ENCODE measurements at regions not wholly inside any gene's neighbourhood (a gene's known extent, or its start where the extent isn't known, plus 50 kb on each side); places are given as distances from the start of the nearest gene placed in this dataset.
"Not testable (repeated sequence)": the region's sequence is repeated elsewhere in the genome, so short reads cannot be mapped to it uniquely, and the experiment has no call there.

DNA sequence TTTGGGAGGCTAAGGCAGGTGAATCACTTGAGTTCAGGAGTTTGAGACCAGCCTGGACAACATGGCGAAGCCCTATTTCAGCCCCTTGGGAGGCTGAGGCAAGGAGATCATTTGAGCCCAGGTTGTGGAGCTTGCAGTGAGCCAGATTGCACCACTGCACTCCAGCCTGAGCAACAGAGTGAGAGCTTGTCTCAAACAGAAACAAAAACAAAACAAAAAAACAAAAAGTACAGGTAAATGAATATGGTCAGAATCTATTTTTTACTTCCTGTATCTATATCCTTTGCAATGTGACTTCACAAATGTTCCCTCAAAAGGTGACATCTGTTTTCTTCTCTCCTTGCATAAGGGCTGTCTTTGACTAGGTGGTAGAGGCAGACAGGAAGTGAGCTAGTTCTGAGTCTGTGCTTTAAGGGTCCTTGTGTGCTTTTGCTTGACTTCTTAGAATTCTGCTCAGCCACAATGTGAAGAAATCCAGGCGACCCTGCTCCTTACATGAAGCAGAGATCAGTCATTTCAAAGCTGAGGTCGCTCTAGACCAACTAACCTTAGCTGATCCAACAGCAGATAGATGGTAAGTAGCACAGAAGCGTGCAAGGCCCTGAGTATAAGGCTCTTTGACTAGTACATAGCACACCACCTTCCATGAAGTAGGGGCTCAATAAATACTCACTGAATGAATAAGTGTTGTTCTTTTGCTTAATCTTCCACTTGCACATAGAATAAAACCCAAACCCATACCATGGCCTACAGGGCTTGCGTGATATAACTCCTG lies 423.2 kb upstream of the PCDH15 start:
- no peak for DNase-seq

DNA sequence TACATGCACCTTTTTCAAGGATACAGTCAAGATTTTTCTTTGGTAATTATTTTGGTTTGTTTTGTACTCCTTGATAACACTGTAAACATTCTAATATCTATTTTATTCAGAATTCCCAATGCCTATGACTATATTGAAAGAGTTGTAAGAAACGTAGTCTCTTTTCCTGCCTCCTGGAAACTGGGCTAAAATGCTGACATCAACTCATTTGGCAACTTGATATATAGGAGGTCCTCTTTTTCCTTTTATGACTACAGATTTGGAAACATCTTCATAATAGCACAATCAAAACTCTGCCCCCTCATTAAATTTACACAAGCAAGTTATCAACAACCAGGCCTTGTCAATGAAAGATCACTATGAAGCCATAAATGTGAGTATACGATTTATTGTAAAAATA lies 422.3 kb upstream of the PCDH15 start:
- no peak for DNase-seq

DNA sequence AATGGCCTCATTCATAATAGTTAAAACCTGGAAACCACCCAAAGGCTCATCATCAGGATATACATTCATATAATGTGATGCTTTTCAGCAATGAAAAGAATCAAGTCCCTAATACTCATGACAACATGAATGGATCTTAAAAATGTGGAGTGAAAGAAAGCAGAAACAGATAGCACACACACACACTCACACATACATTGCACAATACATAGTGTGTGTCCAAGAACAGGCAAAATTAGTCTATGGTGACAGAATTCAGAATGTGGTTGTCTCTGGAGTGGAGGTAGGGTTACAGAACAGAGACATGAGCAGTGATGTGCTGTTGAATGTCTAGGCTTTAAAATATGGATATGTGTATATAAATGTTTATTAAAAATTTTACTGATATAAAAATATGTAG lies 419.9 kb upstream of the PCDH15 start:
- no peak for DNase-seq

DNA sequence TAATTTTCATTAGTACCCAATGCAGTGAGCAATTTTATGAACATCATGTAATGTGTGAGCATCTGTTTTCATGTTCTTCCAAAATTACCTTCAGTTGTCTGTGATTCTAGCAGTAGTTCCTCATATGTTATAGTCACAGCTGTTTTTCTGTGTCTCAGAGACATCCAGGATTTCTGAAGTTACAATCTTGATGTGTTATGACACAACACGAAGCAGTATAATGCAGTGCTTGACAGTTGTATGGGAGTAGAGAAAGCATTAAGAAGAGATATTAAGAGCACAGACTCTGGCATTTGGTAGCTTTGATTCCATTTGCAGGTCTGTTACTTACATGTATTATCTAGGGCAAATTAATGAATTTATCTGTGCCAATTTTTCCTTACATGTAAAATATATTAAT lies 414.7 kb upstream of the PCDH15 start:
- DNase-seq: no peak

DNA sequence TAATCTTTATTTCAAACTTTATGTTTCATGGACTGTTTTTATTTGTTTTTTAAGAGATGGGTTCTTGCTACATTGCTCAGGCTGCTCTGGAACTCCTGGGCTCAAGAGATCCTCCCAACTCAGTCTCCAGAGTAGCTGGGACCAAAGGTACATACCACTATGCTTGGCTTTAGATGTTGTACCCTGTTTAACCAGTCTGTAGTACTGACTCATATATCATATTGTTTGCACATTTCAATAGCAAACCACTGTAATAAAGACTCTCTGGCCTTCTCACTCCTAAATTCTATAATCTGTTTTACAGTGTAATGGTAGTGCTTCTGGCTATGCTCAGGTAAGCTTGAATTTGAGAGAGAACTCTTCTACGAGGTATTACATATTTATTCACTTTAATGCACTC lies 413.6 kb upstream of the PCDH15 start:
- no peak for DNase-seq

DNA sequence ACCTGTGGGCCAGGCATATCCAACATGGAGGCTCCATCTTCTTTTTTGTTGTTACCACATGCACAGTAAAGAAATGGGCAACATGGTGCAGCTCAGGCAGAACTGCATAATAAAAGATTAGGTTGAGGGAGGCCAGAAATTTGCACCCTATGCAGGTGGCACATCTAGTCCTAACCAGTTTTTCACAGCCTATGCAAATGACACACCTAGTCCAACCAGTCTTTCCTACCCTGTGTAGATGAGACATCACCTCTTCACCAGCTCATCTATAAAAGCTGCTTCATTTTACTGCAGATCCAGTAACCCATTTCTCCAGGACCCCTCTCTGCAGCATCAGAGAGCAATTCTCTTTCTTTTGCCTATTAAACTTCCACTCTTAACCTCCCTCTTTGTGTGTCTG lies 411.0 kb upstream of the PCDH15 start:
- DNase-seq: no peak

DNA sequence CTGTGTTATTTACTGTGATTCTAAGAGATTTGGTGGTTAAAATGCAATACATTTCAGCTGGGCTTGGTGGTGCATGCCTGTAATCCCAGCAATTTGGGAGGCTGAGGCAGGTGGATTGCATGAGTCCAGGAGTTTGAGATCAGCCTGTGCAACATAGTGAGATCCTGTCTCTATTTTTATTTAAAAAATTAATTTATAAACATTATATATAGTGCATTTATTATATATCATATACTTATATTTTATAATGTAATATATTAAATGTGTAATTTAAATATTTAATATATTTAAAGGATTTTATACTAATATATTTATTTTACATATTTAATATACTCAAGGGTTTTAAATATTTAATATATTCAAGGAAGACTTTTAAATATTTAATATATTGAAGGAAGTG lies 402.8 kb upstream of the PCDH15 start:
- DNase-seq: no peak

DNA sequence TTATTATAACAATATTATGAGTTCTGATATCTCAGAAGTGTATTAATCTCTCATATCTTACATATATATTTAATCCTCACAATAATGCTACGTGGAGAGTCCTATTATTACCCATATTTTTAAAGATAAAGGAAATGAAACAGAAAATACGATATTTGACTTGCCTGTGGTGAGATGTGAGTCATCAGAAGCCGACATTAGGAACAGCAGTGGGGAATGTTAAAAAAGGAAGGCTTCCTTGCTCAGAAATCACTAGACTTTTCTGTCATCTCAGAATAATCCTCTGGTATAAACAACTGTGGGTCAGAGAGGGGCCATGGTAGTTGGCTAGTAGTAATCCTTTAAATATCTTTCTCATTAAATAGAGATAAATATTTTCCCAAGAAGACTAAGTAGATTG lies 402.3 kb upstream of the PCDH15 start:
- no peak for DNase-seq

DNA sequence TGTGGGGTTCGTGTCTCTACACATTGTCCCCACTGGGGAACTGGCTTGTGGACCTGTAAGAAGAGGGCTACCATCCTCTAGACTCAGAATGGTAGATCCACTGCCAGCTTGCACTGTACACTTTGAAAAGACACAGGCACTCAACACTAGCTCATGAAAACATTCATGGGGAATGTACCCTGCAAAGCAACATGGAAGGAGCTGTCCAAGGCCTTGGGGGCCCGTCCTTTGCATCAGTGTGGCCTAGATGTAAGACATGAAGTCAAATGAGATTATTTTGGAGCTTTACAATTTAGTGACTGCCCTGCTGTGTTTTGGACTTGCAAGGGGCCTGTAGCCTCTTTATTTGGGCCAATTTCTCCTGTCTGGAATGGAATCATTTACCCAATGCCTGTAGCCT lies 399.0 kb upstream of the PCDH15 start:
- DNase-seq: no peak

DNA sequence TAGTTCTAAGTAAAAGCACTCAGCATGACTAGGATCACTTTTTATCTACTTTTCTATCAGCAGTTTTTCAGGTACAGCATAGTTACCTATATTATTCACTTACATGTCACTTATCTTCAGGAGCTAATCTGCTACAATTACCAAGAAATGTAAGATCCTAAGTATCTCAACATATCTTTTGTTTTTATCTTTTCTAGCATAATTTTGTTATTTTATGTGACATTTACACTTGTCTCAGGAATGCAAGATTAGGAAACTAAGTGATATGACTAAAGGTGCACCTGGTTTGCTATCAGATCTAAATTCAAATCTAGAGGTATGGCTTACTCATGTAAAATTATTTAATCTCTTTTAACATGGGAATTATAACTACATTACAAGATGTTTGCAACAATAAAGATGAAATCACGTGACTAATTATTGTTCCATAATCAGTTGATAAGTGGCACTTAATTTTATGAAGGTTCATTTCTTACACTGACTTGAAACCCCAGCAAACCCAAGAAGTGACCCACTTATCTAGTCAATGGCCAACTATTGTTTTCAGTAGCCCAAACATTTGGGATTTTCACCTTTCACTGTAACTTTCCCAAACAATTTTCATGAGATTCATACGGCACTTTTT lies 390.3 kb upstream of the PCDH15 start:
- no peak for DNase-seq

DNA sequence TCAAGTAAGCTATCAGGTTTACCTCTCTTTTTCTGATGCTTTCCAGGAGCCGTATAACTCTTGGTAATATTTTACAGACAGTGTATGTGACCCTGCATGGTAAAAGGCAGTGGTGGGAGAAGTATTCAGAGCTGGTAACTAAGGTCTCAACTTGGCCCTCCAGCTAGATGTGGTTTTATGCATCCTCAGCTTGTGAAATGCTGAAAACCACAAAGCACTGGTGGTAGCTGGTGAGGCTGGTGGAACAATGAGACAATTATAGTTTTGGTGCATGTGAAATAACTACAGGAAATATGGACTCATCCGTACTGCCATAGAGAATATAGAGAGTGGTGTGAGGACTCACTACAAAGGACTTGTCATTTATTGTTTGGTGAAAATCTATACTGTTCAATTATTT lies 383.0 kb upstream of the PCDH15 start:
- DNase-seq: no peak

DNA sequence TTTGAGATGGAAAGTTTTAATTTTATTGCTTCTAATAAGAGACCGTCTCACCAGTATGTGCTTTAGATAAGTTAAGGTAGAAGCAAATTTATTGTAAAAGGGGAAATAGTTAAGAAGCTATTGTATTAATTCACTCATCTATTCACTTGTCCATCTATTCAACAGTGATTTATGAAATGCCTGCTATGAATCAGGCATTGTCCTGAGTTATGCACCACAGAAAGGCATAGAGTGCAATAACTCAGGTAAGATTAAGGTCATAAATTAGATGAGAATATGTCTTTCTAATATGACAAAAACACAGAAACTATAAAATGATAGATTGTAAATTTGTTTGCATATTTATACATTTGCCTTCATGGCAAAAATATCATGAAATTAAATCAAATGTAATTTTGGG lies 379.3 kb upstream of the PCDH15 start:
- no peak for DNase-seq

DNA sequence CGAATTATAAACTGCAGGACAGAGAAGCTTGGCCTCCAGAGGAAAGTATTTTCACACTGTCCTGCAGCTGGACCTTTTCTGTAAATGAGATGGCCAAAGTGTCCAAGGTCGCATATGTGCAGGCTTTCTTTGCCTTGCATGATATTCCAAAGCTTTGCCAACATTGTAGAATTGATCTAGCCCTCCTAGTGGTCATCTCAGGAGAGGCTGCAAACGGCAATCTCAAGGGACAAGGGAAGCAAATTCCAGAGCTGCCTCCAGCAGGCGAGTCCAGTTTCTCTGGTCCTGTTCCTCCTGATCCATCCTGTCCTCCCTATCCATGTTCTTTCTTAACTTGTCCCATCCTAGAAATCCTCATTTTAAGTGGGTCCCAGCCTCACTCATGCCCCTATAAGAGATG lies 373.4 kb upstream of the PCDH15 start:
- no peak for DNase-seq

DNA sequence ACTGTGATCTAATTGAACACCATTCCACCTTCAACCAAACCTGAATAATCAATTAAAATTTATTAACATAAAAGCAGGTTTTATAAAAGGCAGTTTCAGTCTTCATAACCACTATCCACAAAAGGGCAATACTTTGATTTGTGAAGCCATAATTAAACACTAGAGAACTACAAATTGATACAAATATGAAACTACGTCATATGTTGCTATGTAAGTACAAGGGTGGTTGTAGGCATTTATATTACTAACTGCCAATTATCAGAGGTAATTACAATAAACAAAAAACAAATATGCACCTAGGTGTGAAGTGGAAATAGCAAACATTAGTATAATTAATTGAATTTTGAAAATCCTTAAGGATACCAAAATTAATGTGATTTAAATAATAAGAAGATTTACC lies 368.5 kb upstream of the PCDH15 start:
- no peak for DNase-seq

DNA sequence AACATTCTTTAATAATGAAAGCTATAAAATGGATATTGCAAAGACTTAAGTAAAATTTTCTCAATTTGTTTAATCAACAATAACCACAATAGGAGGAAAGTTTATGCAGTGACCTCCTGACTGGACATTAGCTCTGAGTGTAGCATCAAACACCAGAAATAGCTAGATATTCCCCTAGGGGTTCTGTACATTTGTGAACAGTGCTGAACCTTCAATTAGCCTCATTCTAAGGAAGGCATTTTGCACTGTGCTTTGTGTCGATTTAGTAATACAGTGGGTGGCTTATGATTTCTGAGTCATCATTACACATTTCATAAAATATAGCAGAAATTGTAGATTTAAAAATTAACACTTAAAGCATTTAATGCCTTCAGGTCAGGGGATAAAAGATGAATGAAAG lies 367.3 kb upstream of the PCDH15 start:
- DNase-seq: no peak

DNA sequence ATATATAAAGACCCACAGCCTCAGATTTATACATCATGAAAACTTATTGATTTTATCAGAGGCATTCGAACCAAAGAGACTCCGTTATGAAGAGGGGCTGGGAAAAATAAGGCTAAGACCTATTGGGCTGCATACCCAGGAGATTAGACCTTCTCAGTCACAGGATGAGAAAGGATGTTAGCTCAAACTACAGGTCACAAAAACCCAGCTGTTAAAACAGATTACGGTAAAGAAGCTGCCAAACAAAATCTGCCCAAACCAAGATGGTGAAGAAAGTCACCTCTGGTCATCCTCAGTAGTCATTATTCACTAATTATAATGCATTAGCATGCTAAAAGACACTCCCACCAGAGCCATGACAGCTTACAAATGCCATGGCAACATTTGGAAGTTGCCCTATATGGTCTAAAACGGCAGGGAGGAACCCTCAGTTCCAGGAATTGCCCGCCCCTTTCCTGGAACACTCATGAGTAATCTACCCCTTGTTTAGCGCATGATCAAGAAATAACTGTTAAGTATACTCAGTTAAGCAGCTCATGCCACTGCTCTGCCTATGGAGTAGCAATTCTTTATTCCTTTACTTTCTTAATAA lies 362.5 kb upstream of the PCDH15 start:
- no peak for DNase-seq

DNA sequence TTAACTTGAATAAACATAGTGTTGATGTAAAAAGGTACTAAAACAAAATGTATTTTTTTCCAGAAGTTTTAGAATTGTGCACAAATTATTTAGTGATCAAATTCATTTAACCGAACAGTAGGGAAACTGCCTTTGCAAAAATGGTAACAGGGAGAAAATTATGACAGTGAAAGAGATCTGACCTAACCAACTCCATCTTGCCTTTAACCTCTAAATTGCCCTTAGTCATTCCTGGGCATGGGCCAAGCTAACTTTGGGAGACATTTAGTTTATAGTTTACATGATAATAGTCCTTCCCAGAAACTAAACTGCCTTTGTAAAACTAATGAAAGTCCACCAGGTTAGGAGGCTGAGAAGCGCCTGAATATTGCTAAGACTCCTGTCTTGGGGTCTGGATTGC lies 361.3 kb upstream of the PCDH15 start:
- DNase-seq: not testable (repeated sequence)

DNA sequence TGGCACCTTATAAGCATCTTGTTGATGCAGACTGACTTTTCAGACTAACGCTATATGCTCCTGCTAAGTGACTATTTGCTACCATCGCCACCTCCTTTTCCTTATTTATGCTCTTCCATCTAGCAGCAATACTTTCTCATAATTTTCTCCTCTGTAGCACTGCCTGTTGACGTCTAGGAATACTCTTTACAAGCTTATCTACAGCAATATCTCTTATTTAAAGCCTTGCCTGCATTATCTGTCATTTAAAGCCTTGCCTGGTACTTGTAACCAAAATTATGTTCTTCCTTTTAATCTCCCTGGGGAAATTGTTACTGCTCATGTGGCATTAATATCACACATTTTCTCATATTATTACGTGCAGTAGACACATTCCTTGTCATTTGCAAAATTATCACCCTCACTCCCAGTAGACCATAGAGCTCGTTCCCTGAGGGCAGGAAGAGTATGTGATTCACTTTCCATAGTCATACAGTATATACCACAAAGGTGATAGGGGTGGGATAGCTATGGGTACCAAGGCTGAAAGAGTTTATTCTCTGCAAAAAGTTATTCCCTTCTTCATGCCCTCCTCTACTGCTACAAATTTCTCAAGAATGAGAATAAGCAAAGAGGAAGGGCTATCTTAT lies 359.7 kb upstream of the PCDH15 start:
- DNase-seq: no peak

DNA sequence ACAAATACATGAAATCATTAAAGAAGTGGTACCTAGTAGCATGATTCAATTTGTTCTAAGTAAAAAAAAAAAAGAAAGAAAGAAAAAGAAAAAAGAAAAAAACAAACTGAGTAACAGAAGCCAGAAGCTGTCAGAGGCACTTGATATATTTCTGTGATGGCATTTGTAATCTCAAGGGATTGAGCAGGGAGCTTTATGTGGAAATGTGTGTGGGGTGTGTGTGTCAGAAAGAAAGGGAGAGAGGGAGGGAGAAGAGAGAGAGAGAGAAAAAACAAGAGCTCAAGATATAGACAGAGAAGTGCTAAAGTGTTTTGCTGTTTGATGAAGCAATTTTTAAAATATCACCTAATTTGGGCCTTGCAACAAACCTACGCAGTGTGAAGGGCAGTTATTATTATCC lies 357.6 kb upstream of the PCDH15 start:
- no peak for DNase-seq

DNA sequence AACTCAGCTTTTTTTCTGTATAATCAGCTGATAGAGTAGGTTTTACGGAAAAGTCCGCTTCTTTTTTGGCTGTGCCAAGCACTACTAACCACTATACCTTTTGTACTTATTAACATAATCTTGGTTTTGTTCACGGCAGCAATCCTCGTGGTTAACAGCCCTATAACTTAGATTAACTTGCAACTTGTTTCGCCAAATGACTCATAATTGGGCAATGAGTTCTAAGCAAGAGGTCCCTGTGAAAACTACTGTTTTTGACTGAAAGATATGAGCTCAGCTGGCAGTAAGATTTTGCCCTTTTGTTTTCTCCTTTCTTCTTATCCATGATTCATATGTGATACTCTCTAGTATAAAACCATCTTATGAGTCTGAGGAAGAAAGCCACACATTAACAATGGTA lies 345.0 kb upstream of the PCDH15 start:
- no peak for DNase-seq

DNA sequence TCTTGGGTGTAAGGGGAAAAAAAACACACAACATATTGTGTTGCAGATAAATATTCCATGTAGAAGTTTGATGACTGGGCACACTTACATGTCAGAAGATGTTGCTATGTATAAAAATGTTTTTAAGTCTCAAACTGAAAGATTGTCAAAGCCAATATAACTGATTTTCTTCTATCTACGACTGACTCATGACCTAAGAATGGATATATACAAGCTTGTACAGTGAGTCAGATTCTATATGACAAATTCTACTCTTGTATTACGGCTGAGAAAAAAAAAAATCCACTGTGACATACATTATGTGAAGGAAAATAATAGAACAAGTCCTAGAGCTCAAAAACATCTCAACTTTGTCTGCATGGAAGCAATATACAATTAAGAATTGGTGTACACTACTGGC lies 343.0 kb upstream of the PCDH15 start:
- DNase-seq: no peak

DNA sequence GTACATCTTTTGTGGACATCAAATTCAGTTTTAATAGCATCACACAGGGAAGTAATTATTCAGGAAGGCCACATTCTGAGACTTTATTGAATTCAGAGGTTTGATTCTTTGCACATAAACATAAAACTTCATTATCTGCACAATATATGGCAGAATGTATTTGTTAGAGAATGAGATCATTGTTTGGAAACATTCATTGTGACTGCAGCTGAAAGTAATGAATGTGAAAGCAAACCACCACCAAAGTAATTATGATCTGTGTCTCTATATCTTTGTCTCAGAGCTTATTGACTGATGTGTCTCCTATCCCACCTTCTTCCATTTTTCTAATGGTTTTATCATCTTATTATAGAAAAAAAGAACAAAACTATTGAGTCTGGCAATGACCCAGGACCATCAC lies 340.9 kb upstream of the PCDH15 start:
- DNase-seq: no peak

DNA sequence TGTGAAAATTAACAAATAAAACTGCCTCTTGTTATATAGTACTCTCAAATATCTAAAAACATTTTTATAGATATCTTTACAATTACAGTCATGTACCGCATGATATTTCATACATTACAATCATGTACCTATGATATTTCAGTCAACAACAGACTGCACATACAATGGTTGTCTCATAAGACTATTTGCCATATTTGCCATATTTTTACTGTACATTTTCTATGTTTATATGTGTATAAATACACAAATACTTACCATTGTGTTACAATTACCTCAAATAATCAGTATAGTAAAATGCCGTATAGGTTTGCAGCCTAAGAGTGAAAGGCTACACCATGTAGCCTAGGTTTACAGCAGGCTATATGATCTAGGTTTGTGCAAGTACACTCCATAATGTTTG lies 336.0 kb upstream of the PCDH15 start:
- no peak for DNase-seq

DNA sequence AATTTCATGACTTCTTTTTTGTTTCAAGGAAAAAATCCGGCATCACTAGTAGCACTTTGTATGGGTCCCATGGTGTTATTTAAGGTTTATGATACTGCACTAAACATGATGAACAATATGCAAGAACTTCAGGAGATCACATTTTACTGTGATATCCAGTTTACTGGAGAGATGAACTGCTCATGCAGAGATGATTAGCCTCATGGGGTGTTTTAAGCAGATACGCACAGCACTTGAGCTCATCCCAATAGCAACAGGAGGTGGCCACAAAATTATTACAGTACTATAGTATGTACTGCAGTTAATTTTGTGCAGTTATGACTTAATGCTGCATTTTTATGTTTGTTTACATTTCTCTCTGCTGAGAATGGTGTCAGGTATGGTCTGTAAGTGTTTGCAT lies 303.7 kb upstream of the PCDH15 start:
- peak; percentile 14 for DNase-seq
